SK-N-SH (cell line): ENCODE measurements at regions not wholly inside any gene's neighbourhood (a gene's known extent, or its start where the extent isn't known, plus 50 kb on each side); places are given as distances from the start of the nearest gene placed in this dataset.

ENCODE experiments used
- GABPA ChIP-seq: IDR thresholded peaks from 2 replicates; pipeline ENCODE4 v1.4.0; 2012; ENCODE audit warnings: low read depth, mild to moderate bottlenecking
- YY1 ChIP-seq: IDR thresholded peaks from 2 replicates; pipeline ENCODE4 v1.4.0; 2012; ENCODE audit warnings: low read depth, mild to moderate bottlenecking
- TF ChIP-seq, protein P1 (sequence below): fragments of 200-600 bp; sonication (generic); IDR thresholded peaks from 2 replicates; pipeline ENCODE4 v1.6.1; 2017; ENCODE audit warnings: antibody characterized with exemption, mild to moderate bottlenecking, moderate library complexity

- no peak for TF ChIP-seq GABPA
- TF ChIP-seq, protein P1, sequence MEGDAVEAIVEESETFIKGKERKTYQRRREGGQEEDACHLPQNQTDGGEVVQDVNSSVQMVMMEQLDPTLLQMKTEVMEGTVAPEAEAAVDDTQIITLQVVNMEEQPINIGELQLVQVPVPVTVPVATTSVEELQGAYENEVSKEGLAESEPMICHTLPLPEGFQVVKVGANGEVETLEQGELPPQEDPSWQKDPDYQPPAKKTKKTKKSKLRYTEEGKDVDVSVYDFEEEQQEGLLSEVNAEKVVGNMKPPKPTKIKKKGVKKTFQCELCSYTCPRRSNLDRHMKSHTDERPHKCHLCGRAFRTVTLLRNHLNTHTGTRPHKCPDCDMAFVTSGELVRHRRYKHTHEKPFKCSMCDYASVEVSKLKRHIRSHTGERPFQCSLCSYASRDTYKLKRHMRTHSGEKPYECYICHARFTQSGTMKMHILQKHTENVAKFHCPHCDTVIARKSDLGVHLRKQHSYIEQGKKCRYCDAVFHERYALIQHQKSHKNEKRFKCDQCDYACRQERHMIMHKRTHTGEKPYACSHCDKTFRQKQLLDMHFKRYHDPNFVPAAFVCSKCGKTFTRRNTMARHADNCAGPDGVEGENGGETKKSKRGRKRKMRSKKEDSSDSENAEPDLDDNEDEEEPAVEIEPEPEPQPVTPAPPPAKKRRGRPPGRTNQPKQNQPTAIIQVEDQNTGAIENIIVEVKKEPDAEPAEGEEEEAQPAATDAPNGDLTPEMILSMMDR, result no peak
- no peak for TF ChIP-seq YY1
These were observed 83.9 kb upstream of the EIF5 start for GRCh38 chr14:103250181-103250580.
